K562 (cell line): ENCODE measurements at regions not wholly inside any gene's neighbourhood (a gene's known extent, or its start where the extent isn't known, plus 50 kb on each side); places are given as distances from the start of the nearest gene placed in this dataset.

ENCODE experiments used
- DDX20 ChIP-seq: fragments of 450-650 bp; IDR thresholded peaks from 2 replicates; pipeline ENCODE4 v1.6.1; 2016; ENCODE audit warnings: missing genetic modification characterization, low read depth, mild to moderate bottlenecking, missing compliant biosample characterization, moderate library complexity
- ETV5 ChIP-seq: sonication (generic); formaldehyde crosslinking; IDR thresholded peaks from 2 replicates; pipeline ENCODE4 v1.4.0; 2020; ENCODE audit warnings: low read depth, mild to moderate bottlenecking, missing genetic modification reagents
- GTF2E2 ChIP-seq: fragments of 200-800 bp; sonication (Bioruptor generic); IDR thresholded peaks from 2 replicates; pipeline ENCODE4 v1.6.1; 2016; ENCODE audit warnings: missing genetic modification characterization, missing compliant biosample characterization
- HEY1 ChIP-seq: fragments of 250-450 bp; sonication (Bioruptor Pico); IDR thresholded peaks from 2 replicates; pipeline ENCODE4 v1.5.0; 2020; ENCODE audit warnings: mild to moderate bottlenecking, moderate library complexity, borderline replicate concordance
- ZNF224 ChIP-seq: sonication (generic); formaldehyde crosslinking; IDR thresholded peaks from 2 replicates; pipeline ENCODE4 v1.8.0; 2022; ENCODE audit warnings: mild to moderate bottlenecking, missing genetic modification reagents
- TF ChIP-seq, protein P1 (sequence below): fragments of 200-600 bp; sonication (generic); IDR thresholded peaks from one replicate; pipeline ENCODE4 v1.6.1; 2012; ENCODE audit warnings: mild to moderate bottlenecking, low read depth, low read length, inconsistent platforms

DNA sequence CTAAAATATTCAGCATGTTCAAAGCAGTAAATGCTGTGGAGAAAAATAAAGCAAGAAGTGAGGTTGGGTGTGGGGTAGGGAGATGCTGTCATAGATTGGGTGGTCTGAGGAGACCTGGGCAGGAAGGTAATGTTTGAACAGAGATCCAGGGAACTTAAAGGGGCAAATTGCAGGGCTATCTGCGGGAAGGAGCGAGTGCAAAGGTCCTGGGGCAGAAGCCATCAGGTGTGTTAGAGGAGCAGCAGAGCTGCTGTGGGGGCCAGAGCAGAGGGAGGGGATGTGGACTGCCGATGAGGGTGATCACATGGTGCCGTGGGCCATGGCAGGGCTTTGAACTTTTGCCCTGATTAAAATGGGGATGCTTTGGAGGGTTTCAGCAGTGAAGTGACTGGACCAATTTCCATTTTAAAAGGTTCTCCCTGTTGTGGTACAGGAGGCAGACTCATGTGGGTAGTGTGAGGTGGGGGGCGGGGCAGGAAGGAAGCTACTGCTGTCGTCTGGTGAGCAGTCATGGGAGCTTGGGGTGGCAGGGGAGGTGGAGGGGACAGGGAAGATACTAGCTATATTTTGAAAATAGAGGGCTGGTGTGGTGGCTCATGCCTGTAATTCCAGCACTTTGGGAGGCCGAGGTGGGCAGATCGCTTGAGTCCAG lies 145.0 kb downstream of the AACS start (continued):
- TF ChIP-seq, protein P1, sequence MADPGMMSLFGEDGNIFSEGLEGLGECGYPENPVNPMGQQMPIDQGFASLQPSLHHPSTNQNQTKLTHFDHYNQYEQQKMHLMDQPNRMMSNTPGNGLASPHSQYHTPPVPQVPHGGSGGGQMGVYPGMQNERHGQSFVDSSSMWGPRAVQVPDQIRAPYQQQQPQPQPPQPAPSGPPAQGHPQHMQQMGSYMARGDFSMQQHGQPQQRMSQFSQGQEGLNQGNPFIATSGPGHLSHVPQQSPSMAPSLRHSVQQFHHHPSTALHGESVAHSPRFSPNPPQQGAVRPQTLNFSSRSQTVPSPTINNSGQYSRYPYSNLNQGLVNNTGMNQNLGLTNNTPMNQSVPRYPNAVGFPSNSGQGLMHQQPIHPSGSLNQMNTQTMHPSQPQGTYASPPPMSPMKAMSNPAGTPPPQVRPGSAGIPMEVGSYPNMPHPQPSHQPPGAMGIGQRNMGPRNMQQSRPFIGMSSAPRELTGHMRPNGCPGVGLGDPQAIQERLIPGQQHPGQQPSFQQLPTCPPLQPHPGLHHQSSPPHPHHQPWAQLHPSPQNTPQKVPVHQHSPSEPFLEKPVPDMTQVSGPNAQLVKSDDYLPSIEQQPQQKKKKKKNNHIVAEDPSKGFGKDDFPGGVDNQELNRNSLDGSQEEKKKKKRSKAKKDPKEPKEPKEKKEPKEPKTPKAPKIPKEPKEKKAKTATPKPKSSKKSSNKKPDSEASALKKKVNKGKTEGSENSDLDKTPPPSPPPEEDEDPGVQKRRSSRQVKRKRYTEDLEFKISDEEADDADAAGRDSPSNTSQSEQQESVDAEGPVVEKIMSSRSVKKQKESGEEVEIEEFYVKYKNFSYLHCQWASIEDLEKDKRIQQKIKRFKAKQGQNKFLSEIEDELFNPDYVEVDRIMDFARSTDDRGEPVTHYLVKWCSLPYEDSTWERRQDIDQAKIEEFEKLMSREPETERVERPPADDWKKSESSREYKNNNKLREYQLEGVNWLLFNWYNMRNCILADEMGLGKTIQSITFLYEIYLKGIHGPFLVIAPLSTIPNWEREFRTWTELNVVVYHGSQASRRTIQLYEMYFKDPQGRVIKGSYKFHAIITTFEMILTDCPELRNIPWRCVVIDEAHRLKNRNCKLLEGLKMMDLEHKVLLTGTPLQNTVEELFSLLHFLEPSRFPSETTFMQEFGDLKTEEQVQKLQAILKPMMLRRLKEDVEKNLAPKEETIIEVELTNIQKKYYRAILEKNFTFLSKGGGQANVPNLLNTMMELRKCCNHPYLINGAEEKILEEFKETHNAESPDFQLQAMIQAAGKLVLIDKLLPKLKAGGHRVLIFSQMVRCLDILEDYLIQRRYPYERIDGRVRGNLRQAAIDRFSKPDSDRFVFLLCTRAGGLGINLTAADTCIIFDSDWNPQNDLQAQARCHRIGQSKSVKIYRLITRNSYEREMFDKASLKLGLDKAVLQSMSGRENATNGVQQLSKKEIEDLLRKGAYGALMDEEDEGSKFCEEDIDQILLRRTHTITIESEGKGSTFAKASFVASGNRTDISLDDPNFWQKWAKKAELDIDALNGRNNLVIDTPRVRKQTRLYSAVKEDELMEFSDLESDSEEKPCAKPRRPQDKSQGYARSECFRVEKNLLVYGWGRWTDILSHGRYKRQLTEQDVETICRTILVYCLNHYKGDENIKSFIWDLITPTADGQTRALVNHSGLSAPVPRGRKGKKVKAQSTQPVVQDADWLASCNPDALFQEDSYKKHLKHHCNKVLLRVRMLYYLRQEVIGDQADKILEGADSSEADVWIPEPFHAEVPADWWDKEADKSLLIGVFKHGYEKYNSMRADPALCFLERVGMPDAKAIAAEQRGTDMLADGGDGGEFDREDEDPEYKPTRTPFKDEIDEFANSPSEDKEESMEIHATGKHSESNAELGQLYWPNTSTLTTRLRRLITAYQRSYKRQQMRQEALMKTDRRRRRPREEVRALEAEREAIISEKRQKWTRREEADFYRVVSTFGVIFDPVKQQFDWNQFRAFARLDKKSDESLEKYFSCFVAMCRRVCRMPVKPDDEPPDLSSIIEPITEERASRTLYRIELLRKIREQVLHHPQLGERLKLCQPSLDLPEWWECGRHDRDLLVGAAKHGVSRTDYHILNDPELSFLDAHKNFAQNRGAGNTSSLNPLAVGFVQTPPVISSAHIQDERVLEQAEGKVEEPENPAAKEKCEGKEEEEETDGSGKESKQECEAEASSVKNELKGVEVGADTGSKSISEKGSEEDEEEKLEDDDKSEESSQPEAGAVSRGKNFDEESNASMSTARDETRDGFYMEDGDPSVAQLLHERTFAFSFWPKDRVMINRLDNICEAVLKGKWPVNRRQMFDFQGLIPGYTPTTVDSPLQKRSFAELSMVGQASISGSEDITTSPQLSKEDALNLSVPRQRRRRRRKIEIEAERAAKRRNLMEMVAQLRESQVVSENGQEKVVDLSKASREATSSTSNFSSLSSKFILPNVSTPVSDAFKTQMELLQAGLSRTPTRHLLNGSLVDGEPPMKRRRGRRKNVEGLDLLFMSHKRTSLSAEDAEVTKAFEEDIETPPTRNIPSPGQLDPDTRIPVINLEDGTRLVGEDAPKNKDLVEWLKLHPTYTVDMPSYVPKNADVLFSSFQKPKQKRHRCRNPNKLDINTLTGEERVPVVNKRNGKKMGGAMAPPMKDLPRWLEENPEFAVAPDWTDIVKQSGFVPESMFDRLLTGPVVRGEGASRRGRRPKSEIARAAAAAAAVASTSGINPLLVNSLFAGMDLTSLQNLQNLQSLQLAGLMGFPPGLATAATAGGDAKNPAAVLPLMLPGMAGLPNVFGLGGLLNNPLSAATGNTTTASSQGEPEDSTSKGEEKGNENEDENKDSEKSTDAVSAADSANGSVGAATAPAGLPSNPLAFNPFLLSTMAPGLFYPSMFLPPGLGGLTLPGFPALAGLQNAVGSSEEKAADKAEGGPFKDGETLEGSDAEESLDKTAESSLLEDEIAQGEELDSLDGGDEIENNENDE: no peak
- TF ChIP-seq GTF2E2 (tag) (no peak), HEY1 (no peak), ETV5 (CRISPR knock-in tag) (no peak), DDX20 (tag) (no peak), ZNF224 (CRISPR knock-in tag) (no peak)
- TF ChIP-seq, all 486 proteins: peak for 0
